HFF-Myc (cell line): ENCODE measurements at regions not wholly inside any gene's neighbourhood (a gene's known extent, or its start where the extent isn't known, plus 50 kb on each side); places are given as distances from the start of the nearest gene placed in this dataset.

Experiments
- DNase-seq: peaks from one replicate; pipeline ENCODE4 v3.0.0-alpha.2; 2011; ENCODE audit warnings: low read depth; ENCODE audit errors: extremely low read depth
- H3K4me3 ChIP-seq: replicated peaks from 2 replicates; pipeline ENCODE4 v1.5.1; 2011; ENCODE audit warnings: low read depth, mild to moderate bottlenecking, control low read depth, low read length
- CTCF ChIP-seq: IDR thresholded peaks from 2 replicates; pipeline ENCODE4 v1.5.1; 2012; ENCODE audit warnings: mild to moderate bottlenecking, low read depth, low read length, control low read depth; ENCODE audit errors: missing control alignments

- no peak for TF ChIP-seq CTCF
- no peak overlapping the region for H3K4me3 ChIP-seq
- DNase-seq, result no peak
Measured at GRCh38 chr5:97436405-97436804, 253.4 kb upstream of the RIOK2 start.

DNA sequence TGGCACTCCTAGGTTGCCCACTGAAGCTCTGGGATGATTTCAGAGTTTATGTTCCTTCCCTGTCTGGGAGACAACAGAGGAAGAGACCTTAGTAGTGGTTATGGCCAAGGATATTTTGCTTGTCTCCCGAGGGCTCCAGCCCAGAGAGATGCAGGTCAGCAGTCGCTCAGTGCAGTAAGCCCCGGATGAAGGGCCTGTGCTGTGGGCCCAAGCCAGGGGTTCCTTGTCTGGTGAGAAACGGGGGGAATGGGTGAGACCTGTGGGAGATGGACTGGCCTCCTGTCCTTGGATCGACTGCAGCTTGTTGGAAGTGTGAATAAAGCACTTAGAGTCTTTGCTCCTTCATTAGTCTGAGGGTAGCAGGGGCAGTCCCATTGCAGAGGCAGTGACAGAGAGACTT is 260.7 kb upstream of the RIOK2 start:
- TF ChIP-seq CTCF, result no peak
- no peak for DNase-seq
- H3K4me3 ChIP-seq, result no peak overlapping the region

DNA sequence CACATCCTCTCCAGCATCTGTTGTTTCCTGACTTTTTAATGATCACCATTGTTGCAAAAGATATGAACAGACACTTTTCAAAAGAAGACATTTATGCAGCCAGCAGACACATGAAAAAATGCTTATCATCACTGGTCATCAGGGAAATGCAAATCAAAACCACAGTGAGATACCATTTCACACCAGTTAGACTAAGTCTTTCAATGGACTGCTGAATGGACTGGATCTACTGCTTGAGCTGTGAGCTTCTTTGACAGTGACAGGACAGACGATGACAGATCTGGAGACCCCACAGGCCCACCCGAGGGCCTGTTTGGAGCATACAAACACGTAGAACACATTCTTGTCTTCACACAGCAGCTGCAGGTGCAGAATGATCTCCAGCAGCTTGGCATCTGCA is 266.1 kb upstream of the RIOK2 start:
- DNase-seq, result no peak
- no peak overlapping the region for H3K4me3 ChIP-seq
- no peak for TF ChIP-seq CTCF

DNA sequence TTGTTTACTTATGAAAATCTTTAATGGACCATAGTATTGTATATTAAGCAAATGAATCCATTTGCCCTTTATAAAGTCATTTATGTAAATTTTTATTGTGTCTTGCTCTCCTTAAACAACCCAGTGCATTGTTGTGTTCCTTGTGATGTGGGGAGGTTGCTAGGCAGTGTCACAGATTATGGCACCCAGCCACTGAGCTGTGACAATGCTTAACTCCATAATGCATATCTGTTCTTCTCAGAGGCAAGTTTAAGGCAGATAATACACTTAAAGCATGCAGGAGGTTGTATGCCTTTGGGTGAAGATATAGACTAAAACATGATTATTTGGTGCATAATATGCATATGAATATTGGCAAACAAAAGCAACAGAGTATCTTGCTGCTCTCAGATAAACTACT is 269.6 kb upstream of the RIOK2 start:
- H3K4me3 ChIP-seq, result no peak overlapping the region
- TF ChIP-seq CTCF, result no peak
- no peak for DNase-seq

- no peak overlapping the region for H3K4me3 ChIP-seq
- no peak for DNase-seq
- TF ChIP-seq CTCF, result no peak
Measured at GRCh38 chr5:97453263-97453662, 270.2 kb upstream of the RIOK2 start.

- H3K4me3 ChIP-seq, result no peak overlapping the region
- DNase-seq, result no peak
- TF ChIP-seq CTCF, result no peak
Measured at GRCh38 chr5:97454015-97454414, 271.0 kb upstream of the RIOK2 start.

- DNase-seq, result no peak
- TF ChIP-seq CTCF, result no peak
- no peak overlapping the region for H3K4me3 ChIP-seq
Measured at GRCh38 chr5:97455996-97456395, 272.9 kb upstream of the RIOK2 start.
